HEK293 (cell line): ENCODE measurements at regions not wholly inside any gene's neighbourhood (a gene's known extent, or its start where the extent isn't known, plus 50 kb on each side); places are given as distances from the start of the nearest gene placed in this dataset.
A peak's percentile ranks its signal among the peaks of the same experiment; 100 is the strongest.

Experiments
- CTCF ChIA-PET: fragments of 350-600 bp; formaldehyde crosslinking; extraction: SDS; loops from one replicate; lab custom pipeline; 2021; ENCODE audit warnings: antibody characterized with exemption; lab: Yijun Ruan, JAX
- POLR2A ChIA-PET: fragments of 300-600 bp; formaldehyde crosslinking; extraction: SDS; loops from one replicate; lab custom pipeline; 2020; ENCODE audit warnings: antibody characterized with exemption, inconsistent platforms; lab: Yijun Ruan, JAX
- H3K27ac ChIP-seq: fragments of 200-500 bp; sonication (Bioruptor generic); 2 replicates; pipeline ENCODE4 v1.5.1; 2014; ENCODE audit warnings: low read depth, low read length, control low read depth, inconsistent platforms; ENCODE audit errors: extremely low read depth
- H3K36me3 ChIP-seq, 2 experiments: fragments of 200-500 bp in 1 of 2; sonication (Bioruptor generic) in 1 of 2; 1 replicate in 1 of 2; 2 replicates in 1 of 2; pipeline ENCODE4 v1.5.1; 2014 to 2017; ENCODE audit warnings: inconsistent platforms in 2 of 2, low read length in 2 of 2; ENCODE audit not compliant: control insufficient read depth in 2 of 2, insufficient read depth in 1 of 2
- H3K4me1 ChIP-seq: fragments of 200-500 bp; sonication (Bioruptor generic); 2 replicates; pipeline ENCODE4 v1.5.1; 2014; ENCODE audit warnings: mild to moderate bottlenecking, low read length, inconsistent platforms; ENCODE audit not compliant: control insufficient read depth, insufficient read depth
- H3K4me3 ChIP-seq: 2 replicates; pipeline ENCODE4 v1.5.1; 2011; ENCODE audit warnings: low read depth, mild to moderate bottlenecking, control low read depth, low read length, moderate library complexity
- H3K9me3 ChIP-seq: fragments of 200-500 bp; sonication (Bioruptor generic); 2 replicates; pipeline ENCODE4 v1.5.1; 2014; ENCODE audit warnings: low read depth, low read length, inconsistent platforms; ENCODE audit not compliant: control insufficient read depth, insufficient read depth
- BCL6B ChIP-seq: fragments of 450-650 bp; formaldehyde crosslinking; IDR thresholded peaks from 2 replicates; pipeline ENCODE4 v1.5.1; 2017; ENCODE audit warnings: missing biosample characterization, missing genetic modification characterization
- CTCF ChIP-seq: fragments of 450-650 bp; formaldehyde crosslinking; IDR thresholded peaks from 2 replicates; pipeline ENCODE4 v1.5.1; 2016; ENCODE audit warnings: missing biosample characterization, missing genetic modification characterization
- EGR2 ChIP-seq: fragments of 450-650 bp; formaldehyde crosslinking; IDR thresholded peaks from 2 replicates; pipeline ENCODE4 v1.5.1; 2016; ENCODE audit warnings: low read depth, missing biosample characterization, missing genetic modification characterization
- IKZF3 ChIP-seq: fragments of 450-650 bp; IDR thresholded peaks from 2 replicates; pipeline ENCODE4 v1.5.0; 2018; ENCODE audit warnings: missing biosample characterization, mild to moderate bottlenecking, missing genetic modification characterization, moderate library complexity
- KLF9 ChIP-seq: fragments of 450-650 bp; formaldehyde crosslinking; IDR thresholded peaks from 2 replicates; pipeline ENCODE4 v1.5.1; 2016; ENCODE audit warnings: missing biosample characterization, missing genetic modification characterization, low read depth
- PRDM1 ChIP-seq: fragments of 450-650 bp; formaldehyde crosslinking; IDR thresholded peaks from 2 replicates; pipeline ENCODE4; 2016; ENCODE audit warnings: missing biosample characterization, missing genetic modification characterization
- SP2 ChIP-seq: fragments of 450-650 bp; formaldehyde crosslinking; IDR thresholded peaks from 2 replicates; pipeline ENCODE4 v1.5.1; 2016; ENCODE audit warnings: missing biosample characterization, missing genetic modification characterization
- SP7 ChIP-seq: fragments of 450-650 bp; formaldehyde crosslinking; IDR thresholded peaks from 2 replicates; pipeline ENCODE4 v1.5.1; 2016; ENCODE audit warnings: missing biosample characterization, missing genetic modification characterization
- TRIM28 ChIP-seq: IDR thresholded peaks from 2 replicates; pipeline ENCODE4 v1.6.1; 2011; ENCODE audit warnings: low read length, control low read depth, borderline replicate concordance
- ZBTB17 ChIP-seq: fragments of 450-650 bp; formaldehyde crosslinking; IDR thresholded peaks from 2 replicates; pipeline ENCODE4 v1.5.1; 2016; ENCODE audit warnings: missing biosample characterization, missing genetic modification characterization
- ZBTB20 ChIP-seq: fragments of 450-650 bp; formaldehyde crosslinking; IDR thresholded peaks from 2 replicates; pipeline ENCODE4 v1.5.1; 2016; ENCODE audit warnings: missing biosample characterization, missing genetic modification characterization
- ZBTB6 ChIP-seq: fragments of 450-650 bp; formaldehyde crosslinking; IDR thresholded peaks from 2 replicates; pipeline ENCODE4 v1.5.1; 2017; ENCODE audit warnings: missing biosample characterization, missing genetic modification characterization
- ZBTB8A ChIP-seq: fragments of 450-650 bp; formaldehyde crosslinking; IDR thresholded peaks from 2 replicates; pipeline ENCODE4 v1.5.1; 2016; ENCODE audit warnings: missing biosample characterization, missing genetic modification characterization
- ZEB2 ChIP-seq: fragments of 450-650 bp; formaldehyde crosslinking; IDR thresholded peaks from 2 replicates; pipeline ENCODE4 v1.5.1; 2016; ENCODE audit warnings: missing biosample characterization, missing genetic modification characterization
- ZNF19 ChIP-seq: fragments of 450-650 bp; formaldehyde crosslinking; IDR thresholded peaks from 2 replicates; pipeline ENCODE4; 2016; ENCODE audit warnings: missing biosample characterization, missing genetic modification characterization, low read depth
- ZNF311 ChIP-seq: fragments of 450-650 bp; formaldehyde crosslinking; IDR thresholded peaks from 2 replicates; pipeline ENCODE4 v1.5.1; 2017; ENCODE audit warnings: missing biosample characterization, missing genetic modification characterization, borderline replicate concordance
- ZNF341 ChIP-seq: fragments of 450-650 bp; formaldehyde crosslinking; IDR thresholded peaks from 2 replicates; pipeline ENCODE4; 2016; ENCODE audit warnings: low read depth, missing biosample characterization, missing genetic modification characterization
- ZNF37A ChIP-seq: fragments of 450-650 bp; IDR thresholded peaks from 2 replicates; pipeline ENCODE4 v1.5.1; 2018; ENCODE audit warnings: missing biosample characterization, missing genetic modification characterization
- ZNF416 ChIP-seq: fragments of 450-650 bp; formaldehyde crosslinking; IDR thresholded peaks from 2 replicates; pipeline ENCODE4 v1.5.1; 2016; ENCODE audit warnings: missing biosample characterization, missing genetic modification characterization
- ZNF548 ChIP-seq: fragments of 450-650 bp; formaldehyde crosslinking; IDR thresholded peaks from 2 replicates; pipeline ENCODE4 v1.5.1; 2016; ENCODE audit warnings: missing biosample characterization, missing genetic modification characterization
- ZNF792 ChIP-seq: fragments of 450-650 bp; formaldehyde crosslinking; IDR thresholded peaks from 2 replicates; pipeline ENCODE4 v1.5.1; 2016; ENCODE audit warnings: missing biosample characterization, missing genetic modification characterization
- TF ChIP-seq, protein P1 (sequence below): IDR thresholded peaks from 2 replicates; pipeline ENCODE4 v1.6.1; 2011; ENCODE audit warnings: mild to moderate bottlenecking, low read depth, low read length, borderline replicate concordance
- TF ChIP-seq, protein P2 (sequence below): fragments of 450-650 bp; formaldehyde crosslinking; IDR thresholded peaks from 2 replicates; pipeline ENCODE4 v1.5.1; 2016; ENCODE audit warnings: missing biosample characterization, missing genetic modification characterization

GRCh38 chr19:46944918-46945628 is 74.6 kb upstream of the NPAS1 start:
- no peaks in the 10 kb centered on the region for H3K9me3 ChIP-seq
- no peak overlapping the region for H3K4me3 ChIP-seq
- H3K4me1 ChIP-seq, result peaks cover 22% of the 10 kb centered on the region
- no peaks in the 10 kb centered on the region; a peak in 1 of 3 replicates for H3K36me3 ChIP-seq
- ChIA-PET CTCF (interaction anchor here (0.5 to 3.1 kb wide), 12 partner anchors 9 to 880 kb away, joined by 3 to 20 read pairs (median 3); no protein-coding TSS in a partner anchor), POLR2A (interaction anchor here (0.6 to 1.7 kb wide), 3 partner anchors 29 to 281 kb away, joined by 3 to 11 read pairs (median 7); no protein-coding TSS in a partner anchor)
- TF ChIP-seq ZNF548 (tag by site-specific recombination) (no peak), ZNF341 (tag by site-specific recombination) (peak; percentile 77), ZBTB8A (tag by site-specific recombination) (no peak), ZEB2 (tag by site-specific recombination) (no peak), ZBTB17 (tag by site-specific recombination) (peak; percentile 72), ZBTB20 (tag by site-specific recombination) (peak; percentile 15; the same call in 1 of the 2 replicates), ZNF311 (tag by site-specific recombination) (no peak), IKZF3 (tag by site-specific recombination) (peak; percentile 65), EGR2 (peak; percentile 38; the same call in 1 of the 2 replicates), BCL6B (tag by site-specific recombination) (no peak), SP2 (tag by site-specific recombination) (peak; percentile 35), SP7 (tag by site-specific recombination) (peak; percentile 23; the same call in 1 of the 2 replicates), KLF9 (peak; percentile 34; the same call in 1 of the 2 replicates), PRDM1 (tag by site-specific recombination) (peak; percentile 90)
- TF ChIP-seq, protein P1, sequence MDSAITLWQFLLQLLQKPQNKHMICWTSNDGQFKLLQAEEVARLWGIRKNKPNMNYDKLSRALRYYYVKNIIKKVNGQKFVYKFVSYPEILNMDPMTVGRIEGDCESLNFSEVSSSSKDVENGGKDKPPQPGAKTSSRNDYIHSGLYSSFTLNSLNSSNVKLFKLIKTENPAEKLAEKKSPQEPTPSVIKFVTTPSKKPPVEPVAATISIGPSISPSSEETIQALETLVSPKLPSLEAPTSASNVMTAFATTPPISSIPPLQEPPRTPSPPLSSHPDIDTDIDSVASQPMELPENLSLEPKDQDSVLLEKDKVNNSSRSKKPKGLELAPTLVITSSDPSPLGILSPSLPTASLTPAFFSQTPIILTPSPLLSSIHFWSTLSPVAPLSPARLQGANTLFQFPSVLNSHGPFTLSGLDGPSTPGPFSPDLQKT, result no peak
- TF ChIP-seq, protein P2, sequence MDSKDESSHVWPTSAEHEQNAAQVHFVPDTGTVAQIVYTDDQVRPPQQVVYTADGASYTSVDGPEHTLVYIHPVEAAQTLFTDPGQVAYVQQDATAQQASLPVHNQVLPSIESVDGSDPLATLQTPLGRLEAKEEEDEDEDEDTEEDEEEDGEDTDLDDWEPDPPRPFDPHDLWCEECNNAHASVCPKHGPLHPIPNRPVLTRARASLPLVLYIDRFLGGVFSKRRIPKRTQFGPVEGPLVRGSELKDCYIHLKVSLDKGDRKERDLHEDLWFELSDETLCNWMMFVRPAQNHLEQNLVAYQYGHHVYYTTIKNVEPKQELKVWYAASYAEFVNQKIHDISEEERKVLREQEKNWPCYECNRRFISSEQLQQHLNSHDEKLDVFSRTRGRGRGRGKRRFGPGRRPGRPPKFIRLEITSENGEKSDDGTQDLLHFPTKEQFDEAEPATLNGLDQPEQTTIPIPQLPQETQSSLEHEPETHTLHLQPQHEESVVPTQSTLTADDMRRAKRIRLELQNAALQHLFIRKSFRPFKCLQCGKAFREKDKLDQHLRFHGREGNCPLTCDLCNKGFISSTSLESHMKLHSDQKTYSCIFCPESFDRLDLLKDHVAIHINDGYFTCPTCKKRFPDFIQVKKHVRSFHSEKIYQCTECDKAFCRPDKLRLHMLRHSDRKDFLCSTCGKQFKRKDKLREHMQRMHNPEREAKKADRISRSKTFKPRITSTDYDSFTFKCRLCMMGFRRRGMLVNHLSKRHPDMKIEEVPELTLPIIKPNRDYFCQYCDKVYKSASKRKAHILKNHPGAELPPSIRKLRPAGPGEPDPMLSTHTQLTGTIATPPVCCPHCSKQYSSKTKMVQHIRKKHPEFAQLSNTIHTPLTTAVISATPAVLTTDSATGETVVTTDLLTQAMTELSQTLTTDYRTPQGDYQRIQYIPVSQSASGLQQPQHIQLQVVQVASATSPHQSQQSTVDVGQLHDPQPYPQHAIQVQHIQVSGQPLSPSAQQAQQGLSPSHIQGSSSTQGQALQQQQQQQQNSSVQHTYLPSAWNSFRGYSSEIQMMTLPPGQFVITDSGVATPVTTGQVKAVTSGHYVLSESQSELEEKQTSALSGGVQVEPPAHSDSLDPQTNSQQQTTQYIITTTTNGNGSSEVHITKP (tag by site-specific recombination), result peak; percentile 4; the same call in 1 of the 2 replicates
- peak overlapping the region; percentile 48 for H3K27ac ChIP-seq

- ChIA-PET CTCF (interaction anchor here (0.5 to 3.1 kb wide), 6 partner anchors 11 to 881 kb away, joined by 3 to 20 read pairs (median 3); no protein-coding TSS in a partner anchor), POLR2A (interaction anchor here (1.7 kb wide), 1 partner anchor 83 kb away, joined by 7 read pairs; no protein-coding TSS in a partner anchor)
- Histone ChIP-seq H3K9me3 (no peaks in the 10 kb centered on the region), H3K36me3 (no peaks in the 10 kb centered on the region; a peak in 1 of 3 replicates), H3K4me3 (no peak overlapping the region), H3K4me1 (peaks cover 22% of the 10 kb centered on the region), H3K27ac (0 out of 2 replicates have a peak overlapping the region, but pooled peaks have one; percentile 21)
- no peak for TF ChIP-seq ZNF19 (tag by site-specific recombination)
- no peak for TF ChIP-seq CTCF (tag by site-specific recombination)
- TF ChIP-seq ZNF792 (tag by site-specific recombination), result no peak
- no peak for TF ChIP-seq TRIM28
- no peak for TF ChIP-seq ZNF416 (tag by site-specific recombination)
- TF ChIP-seq ZNF37A (tag by site-specific recombination), result no peak
- no peak for TF ChIP-seq ZBTB6
Observed at GRCh38 chr19:46945694-46946489, 73.7 kb upstream of the NPAS1 start.
